ENCODE measurements at regions not wholly inside any gene's neighbourhood (a gene's known extent, or its start where the extent isn't known, plus 50 kb on each side); places are given as distances from the start of the nearest gene placed in this dataset.

DNA sequence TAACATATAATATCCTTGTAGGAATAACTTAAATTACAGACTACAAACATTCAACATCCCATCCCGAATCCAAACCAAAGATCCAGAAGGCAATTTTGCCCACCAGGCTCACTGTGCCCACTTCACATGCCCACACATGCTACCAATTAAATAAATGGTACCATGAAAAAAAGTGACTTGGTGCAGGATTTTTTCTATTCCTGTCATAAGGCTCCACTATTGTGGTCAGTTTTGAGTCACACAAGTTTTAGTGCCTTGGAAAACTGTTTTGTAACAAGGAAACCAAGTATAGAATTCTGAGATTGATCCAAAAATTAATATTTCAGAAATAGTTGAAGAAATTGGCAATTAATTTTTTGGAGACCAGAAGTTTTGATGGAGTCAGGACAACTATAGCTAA lies 470.1 kb upstream of the THBS1 start:
- ChIA-PET CTCF (no interaction called here), POLR2A (no interaction called here)
- Mint-ChIP-seq H3K27me3 (ENCODE audit: low read depth) (no peaks in the 10 kb centered on the region), H3K9me3 (peaks cover 19% of the 10 kb centered on the region), H3K4me1 (no peaks in the 10 kb centered on the region), H3K27ac (no peak overlapping the region), H3K36me3 (peaks cover 12% of the 10 kb centered on the region), H3K4me3 (no peak overlapping the region)
- ATAC-seq, result no peak
- TF ChIP-seq JAZF1 (CRISPR knock-in tag; IDR thresholded peaks at IDR 0.05), result no peak
- TF ChIP-seq ZNF263 (CRISPR knock-in tag; IDR thresholded peaks at IDR 0.05; ENCODE audit: low read depth), result no peak
- no peak for TF ChIP-seq NFYB (CRISPR knock-in tag; conservative IDR thresholded peaks at IDR 0.05; ENCODE audit: low read depth)
- TF ChIP-seq, protein P1, sequence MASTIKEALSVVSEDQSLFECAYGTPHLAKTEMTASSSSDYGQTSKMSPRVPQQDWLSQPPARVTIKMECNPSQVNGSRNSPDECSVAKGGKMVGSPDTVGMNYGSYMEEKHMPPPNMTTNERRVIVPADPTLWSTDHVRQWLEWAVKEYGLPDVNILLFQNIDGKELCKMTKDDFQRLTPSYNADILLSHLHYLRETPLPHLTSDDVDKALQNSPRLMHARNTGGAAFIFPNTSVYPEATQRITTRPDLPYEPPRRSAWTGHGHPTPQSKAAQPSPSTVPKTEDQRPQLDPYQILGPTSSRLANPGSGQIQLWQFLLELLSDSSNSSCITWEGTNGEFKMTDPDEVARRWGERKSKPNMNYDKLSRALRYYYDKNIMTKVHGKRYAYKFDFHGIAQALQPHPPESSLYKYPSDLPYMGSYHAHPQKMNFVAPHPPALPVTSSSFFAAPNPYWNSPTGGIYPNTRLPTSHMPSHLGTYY (CRISPR knock-in tag; IDR thresholded peaks at IDR 0.05), result no peak
- TF ChIP-seq NR2C2 (CRISPR knock-in tag; IDR thresholded peaks at IDR 0.05), result no peak
- TF ChIP-seq RELA (CRISPR knock-in tag; IDR thresholded peaks at IDR 0.05; ENCODE audit: borderline replicate concordance), result no peak
- no peak for TF ChIP-seq ZBTB21 (CRISPR knock-in tag; IDR thresholded peaks at IDR 0.05; ENCODE audit: borderline replicate concordance)
- DNase-seq (ENCODE audit: low spot score), result no peak

DNA sequence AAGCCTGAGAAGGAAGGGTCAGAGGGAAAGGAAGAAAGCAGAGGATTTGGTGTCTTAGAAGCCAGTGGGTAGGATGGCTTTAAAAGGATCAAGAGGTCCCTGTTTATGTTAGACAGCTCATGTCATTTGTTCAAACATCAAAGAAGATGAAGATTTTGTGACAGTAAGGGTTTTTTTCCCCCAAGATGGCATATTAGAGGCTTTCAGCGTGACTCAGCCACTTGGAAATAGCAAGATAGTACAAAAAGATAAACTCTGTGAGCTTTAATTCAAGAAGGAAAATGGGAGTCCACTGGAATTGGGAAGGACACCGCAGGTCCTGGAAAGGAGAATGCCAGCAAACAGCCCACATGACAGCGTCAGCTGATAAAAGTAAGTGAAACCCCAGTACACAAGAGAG lies 467.1 kb upstream of the THBS1 start:
- Mint-ChIP-seq H3K9me3 (peaks cover 41% of the 10 kb centered on the region), H3K27me3 (ENCODE audit: low read depth) (no peaks in the 10 kb centered on the region), H3K4me3 (no peak overlapping the region), H3K36me3 (peaks cover 16% of the 10 kb centered on the region), H3K4me1 (no peaks in the 10 kb centered on the region), H3K27ac (no peak overlapping the region)
- CTCF ChIA-PET, result no interaction called here
- POLR2A ChIA-PET, result no interaction called here
- no peak for DNase-seq (ENCODE audit: low spot score)
- no peak for TF ChIP-seq TEAD4 (CRISPR knock-in tag; IDR thresholded peaks at IDR 0.05)
- TF ChIP-seq, protein P2, sequence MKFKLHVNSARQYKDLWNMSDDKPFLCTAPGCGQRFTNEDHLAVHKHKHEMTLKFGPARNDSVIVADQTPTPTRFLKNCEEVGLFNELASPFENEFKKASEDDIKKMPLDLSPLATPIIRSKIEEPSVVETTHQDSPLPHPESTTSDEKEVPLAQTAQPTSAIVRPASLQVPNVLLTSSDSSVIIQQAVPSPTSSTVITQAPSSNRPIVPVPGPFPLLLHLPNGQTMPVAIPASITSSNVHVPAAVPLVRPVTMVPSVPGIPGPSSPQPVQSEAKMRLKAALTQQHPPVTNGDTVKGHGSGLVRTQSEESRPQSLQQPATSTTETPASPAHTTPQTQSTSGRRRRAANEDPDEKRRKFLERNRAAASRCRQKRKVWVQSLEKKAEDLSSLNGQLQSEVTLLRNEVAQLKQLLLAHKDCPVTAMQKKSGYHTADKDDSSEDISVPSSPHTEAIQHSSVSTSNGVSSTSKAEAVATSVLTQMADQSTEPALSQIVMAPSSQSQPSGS (CRISPR knock-in tag; IDR thresholded peaks at IDR 0.05; ENCODE audit: borderline replicate concordance, low read depth), result no peak
- TF ChIP-seq, protein P3, sequence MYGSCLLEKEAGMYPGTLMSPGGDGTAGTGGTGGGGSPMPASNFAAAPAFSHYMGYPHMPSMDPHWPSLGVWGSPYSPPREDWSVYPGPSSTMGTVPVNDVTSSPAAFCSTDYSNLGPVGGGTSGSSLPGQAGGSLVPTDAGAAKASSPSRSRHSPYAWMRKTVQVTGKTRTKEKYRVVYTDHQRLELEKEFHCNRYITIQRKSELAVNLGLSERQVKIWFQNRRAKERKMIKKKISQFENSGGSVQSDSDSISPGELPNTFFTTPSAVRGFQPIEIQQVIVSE (CRISPR knock-in tag; IDR thresholded peaks at IDR 0.05; ENCODE audit: borderline replicate concordance), result no peak
- no peak for TF ChIP-seq FOXP1 (CRISPR knock-in tag; IDR thresholded peaks at IDR 0.05; ENCODE audit: borderline replicate concordance)
- TF ChIP-seq, protein P4, sequence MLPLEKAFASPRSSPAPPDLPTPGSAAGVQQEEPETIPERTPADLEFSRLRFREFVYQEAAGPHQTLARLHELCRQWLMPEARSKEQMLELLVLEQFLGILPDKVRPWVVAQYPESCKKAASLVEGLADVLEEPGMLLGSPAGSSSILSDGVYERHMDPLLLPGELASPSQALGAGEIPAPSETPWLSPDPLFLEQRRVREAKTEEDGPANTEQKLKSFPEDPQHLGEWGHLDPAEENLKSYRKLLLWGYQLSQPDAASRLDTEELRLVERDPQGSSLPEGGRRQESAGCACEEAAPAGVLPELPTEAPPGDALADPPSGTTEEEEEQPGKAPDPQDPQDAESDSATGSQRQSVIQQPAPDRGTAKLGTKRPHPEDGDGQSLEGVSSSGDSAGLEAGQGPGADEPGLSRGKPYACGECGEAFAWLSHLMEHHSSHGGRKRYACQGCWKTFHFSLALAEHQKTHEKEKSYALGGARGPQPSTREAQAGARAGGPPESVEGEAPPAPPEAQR (CRISPR knock-in tag; IDR thresholded peaks at IDR 0.05), result no peak
- no peak for TF ChIP-seq ETV6 (CRISPR knock-in tag; IDR thresholded peaks at IDR 0.05)
- no peak for TF ChIP-seq NFATC4 (CRISPR knock-in tag; IDR thresholded peaks at IDR 0.05)
- no peak for TF ChIP-seq ESRRA (CRISPR knock-in tag; IDR thresholded peaks at IDR 0.05; ENCODE audit: borderline replicate concordance)
- no peak for TF ChIP-seq GRHL2 (CRISPR knock-in tag; IDR thresholded peaks at IDR 0.05; ENCODE audit: insufficient replicate concordance, severe bottlenecking)
- TF ChIP-seq, protein P5, sequence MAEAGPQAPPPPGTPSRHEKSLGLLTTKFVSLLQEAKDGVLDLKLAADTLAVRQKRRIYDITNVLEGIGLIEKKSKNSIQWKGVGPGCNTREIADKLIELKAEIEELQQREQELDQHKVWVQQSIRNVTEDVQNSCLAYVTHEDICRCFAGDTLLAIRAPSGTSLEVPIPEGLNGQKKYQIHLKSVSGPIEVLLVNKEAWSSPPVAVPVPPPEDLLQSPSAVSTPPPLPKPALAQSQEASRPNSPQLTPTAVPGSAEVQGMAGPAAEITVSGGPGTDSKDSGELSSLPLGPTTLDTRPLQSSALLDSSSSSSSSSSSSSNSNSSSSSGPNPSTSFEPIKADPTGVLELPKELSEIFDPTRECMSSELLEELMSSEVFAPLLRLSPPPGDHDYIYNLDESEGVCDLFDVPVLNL (CRISPR knock-in tag; IDR thresholded peaks at IDR 0.05; ENCODE audit: borderline replicate concordance, low read depth), result no peak
- TF ChIP-seq, protein P6, sequence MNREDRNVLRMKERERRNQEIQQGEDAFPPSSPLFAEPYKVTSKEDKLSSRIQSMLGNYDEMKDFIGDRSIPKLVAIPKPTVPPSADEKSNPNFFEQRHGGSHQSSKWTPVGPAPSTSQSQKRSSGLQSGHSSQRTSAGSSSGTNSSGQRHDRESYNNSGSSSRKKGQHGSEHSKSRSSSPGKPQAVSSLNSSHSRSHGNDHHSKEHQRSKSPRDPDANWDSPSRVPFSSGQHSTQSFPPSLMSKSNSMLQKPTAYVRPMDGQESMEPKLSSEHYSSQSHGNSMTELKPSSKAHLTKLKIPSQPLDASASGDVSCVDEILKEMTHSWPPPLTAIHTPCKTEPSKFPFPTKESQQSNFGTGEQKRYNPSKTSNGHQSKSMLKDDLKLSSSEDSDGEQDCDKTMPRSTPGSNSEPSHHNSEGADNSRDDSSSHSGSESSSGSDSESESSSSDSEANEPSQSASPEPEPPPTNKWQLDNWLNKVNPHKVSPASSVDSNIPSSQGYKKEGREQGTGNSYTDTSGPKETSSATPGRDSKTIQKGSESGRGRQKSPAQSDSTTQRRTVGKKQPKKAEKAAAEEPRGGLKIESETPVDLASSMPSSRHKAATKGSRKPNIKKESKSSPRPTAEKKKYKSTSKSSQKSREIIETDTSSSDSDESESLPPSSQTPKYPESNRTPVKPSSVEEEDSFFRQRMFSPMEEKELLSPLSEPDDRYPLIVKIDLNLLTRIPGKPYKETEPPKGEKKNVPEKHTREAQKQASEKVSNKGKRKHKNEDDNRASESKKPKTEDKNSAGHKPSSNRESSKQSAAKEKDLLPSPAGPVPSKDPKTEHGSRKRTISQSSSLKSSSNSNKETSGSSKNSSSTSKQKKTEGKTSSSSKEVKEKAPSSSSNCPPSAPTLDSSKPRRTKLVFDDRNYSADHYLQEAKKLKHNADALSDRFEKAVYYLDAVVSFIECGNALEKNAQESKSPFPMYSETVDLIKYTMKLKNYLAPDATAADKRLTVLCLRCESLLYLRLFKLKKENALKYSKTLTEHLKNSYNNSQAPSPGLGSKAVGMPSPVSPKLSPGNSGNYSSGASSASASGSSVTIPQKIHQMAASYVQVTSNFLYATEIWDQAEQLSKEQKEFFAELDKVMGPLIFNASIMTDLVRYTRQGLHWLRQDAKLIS (CRISPR knock-in tag; IDR thresholded peaks at IDR 0.05; ENCODE audit: borderline replicate concordance), result no peak
- TF ChIP-seq HMGA2 (CRISPR knock-in tag; IDR thresholded peaks at IDR 0.05), result no peak
- TF ChIP-seq, protein P1 (CRISPR knock-in tag; IDR thresholded peaks at IDR 0.05), result no peak
- TF ChIP-seq, protein P7, sequence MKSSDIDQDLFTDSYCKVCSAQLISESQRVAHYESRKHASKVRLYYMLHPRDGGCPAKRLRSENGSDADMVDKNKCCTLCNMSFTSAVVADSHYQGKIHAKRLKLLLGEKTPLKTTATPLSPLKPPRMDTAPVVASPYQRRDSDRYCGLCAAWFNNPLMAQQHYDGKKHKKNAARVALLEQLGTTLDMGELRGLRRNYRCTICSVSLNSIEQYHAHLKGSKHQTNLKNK (CRISPR knock-in tag; IDR thresholded peaks at IDR 0.05), result no peak
- TF ChIP-seq, protein P8, sequence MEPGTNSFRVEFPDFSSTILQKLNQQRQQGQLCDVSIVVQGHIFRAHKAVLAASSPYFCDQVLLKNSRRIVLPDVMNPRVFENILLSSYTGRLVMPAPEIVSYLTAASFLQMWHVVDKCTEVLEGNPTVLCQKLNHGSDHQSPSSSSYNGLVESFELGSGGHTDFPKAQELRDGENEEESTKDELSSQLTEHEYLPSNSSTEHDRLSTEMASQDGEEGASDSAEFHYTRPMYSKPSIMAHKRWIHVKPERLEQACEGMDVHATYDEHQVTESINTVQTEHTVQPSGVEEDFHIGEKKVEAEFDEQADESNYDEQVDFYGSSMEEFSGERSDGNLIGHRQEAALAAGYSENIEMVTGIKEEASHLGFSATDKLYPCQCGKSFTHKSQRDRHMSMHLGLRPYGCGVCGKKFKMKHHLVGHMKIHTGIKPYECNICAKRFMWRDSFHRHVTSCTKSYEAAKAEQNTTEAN (CRISPR knock-in tag; IDR thresholded peaks at IDR 0.05), result no peak
- TF ChIP-seq MYBL2 (CRISPR knock-in tag; IDR thresholded peaks at IDR 0.05), result no peak
- ATAC-seq, result no peak
